PC-9 (cell line): ENCODE measurements at regions not wholly inside any gene's neighbourhood (a gene's known extent, or its start where the extent isn't known, plus 50 kb on each side); places are given as distances from the start of the nearest gene placed in this dataset.

ENCODE experiments used
- BruUV-seq: library from RNA; stranded (reverse); fragments of 400-500 nt; replicated peaks from 2 replicates; lab custom pipeline; 2021; lab: Mats Ljungman, UMichigan
- CTCF ChIA-PET: fragments of 300-600 bp; sonication (Branson Sonifier 250); formaldehyde crosslinking; loops from one replicate; lab custom pipeline; 2022; ENCODE audit warnings: antibody characterized with exemption; lab: Charles Lee
- POLR2A ChIA-PET: fragments of 300-600 bp; sonication (Branson Sonifier 250); formaldehyde crosslinking; loops from one replicate; lab custom pipeline; 2022; ENCODE audit warnings: antibody characterized with exemption; ENCODE audit not compliant: unreplicated experiment; lab: Charles Lee
- DNase-seq, 2 experiments: peaks; one replicate each; pipeline versions ENCODE4 v3.0.0 to v3.0.0-alpha.2; 2015 to 2022; ENCODE audit warnings: mixed read lengths in 1 of 2
- H2AFZ ChIP-seq: fragments of 200-600 bp; sonication (generic); 2 replicates; pipeline ENCODE4 v1.8.1; 2017; ENCODE audit warnings: antibody characterized with exemption
- H3F3A ChIP-seq: fragments of 200-600 bp; sonication (generic); 2 replicates; pipeline ENCODE4 v1.8.1; 2017; ENCODE audit warnings: antibody characterized with exemption, mild to moderate bottlenecking, low read depth; ENCODE audit not compliant: insufficient read depth
- H3K27ac ChIP-seq: fragments of 200-600 bp; sonication (generic); 2 replicates; pipeline ENCODE4 v1.6.1; 2016; ENCODE audit warnings: mixed run types
- H3K27me3 ChIP-seq: fragments of 200-600 bp; sonication (generic); 2 replicates; pipeline ENCODE4 v1.6.1; 2016; ENCODE audit warnings: low read depth, mixed run types; ENCODE audit not compliant: insufficient read depth
- H3K36me3 ChIP-seq: fragments of 200-600 bp; sonication (generic); 2 replicates; pipeline ENCODE4 v1.6.1; 2016; ENCODE audit warnings: low read depth, mixed run types
- H3K4me1 ChIP-seq: fragments of 200-600 bp; sonication (generic); replicated peaks from 2 replicates; pipeline ENCODE4 v1.6.1; 2016; ENCODE audit warnings: mixed run types; ENCODE audit not compliant: insufficient read depth
- H3K4me2 ChIP-seq: fragments of 200-600 bp; sonication (generic); 2 replicates; pipeline ENCODE4 v1.6.1; 2017; ENCODE audit warnings: mixed run types
- H3K4me3 ChIP-seq: fragments of 200-600 bp; sonication (generic); 2 replicates; pipeline ENCODE4 v1.6.1; 2016; ENCODE audit warnings: mixed run types
- H3K79me2 ChIP-seq: fragments of 200-600 bp; sonication (generic); 2 replicates; pipeline ENCODE4 v1.6.1; 2017; ENCODE audit warnings: low read depth, mixed run types
- H3K9me2 ChIP-seq: fragments of 200-600 bp; sonication (generic); 2 replicates; pipeline ENCODE4 v1.8.1; 2017; ENCODE audit warnings: mild to moderate bottlenecking; ENCODE audit not compliant: insufficient read depth
- H3K9me3 ChIP-seq: fragments of 200-600 bp; sonication (generic); 2 replicates; pipeline ENCODE4 v1.8.1; 2016; ENCODE audit warnings: low read depth; ENCODE audit not compliant: insufficient read depth
- H4K20me1 ChIP-seq: fragments of 200-600 bp; sonication (generic); 2 replicates; pipeline ENCODE4 v1.8.1; 2017; ENCODE audit not compliant: insufficient read depth
- EZH2 ChIP-seq: fragments of 200-600 bp; sonication (generic); IDR thresholded peaks from 2 replicates; pipeline ENCODE4 v1.8.0; 2017; ENCODE audit warnings: antibody characterized with exemption, low read depth
- intact Hi-C: fragments of 100-400 bp; cut with micrococcal nuclease; formaldehyde crosslinking; loops from one replicate; pipeline ENCODE4 v1.10.0; 2022; ENCODE audit not compliant: unreplicated experiment
- TF ChIP-seq, protein P1 (sequence below): fragments of 200-600 bp; sonication (generic); conservative IDR thresholded peaks from 2 replicates; pipeline ENCODE4 v1.6.1; 2017; ENCODE audit warnings: mixed run types, antibody characterized with exemption, mild to moderate bottlenecking, moderate library complexity

DNA sequence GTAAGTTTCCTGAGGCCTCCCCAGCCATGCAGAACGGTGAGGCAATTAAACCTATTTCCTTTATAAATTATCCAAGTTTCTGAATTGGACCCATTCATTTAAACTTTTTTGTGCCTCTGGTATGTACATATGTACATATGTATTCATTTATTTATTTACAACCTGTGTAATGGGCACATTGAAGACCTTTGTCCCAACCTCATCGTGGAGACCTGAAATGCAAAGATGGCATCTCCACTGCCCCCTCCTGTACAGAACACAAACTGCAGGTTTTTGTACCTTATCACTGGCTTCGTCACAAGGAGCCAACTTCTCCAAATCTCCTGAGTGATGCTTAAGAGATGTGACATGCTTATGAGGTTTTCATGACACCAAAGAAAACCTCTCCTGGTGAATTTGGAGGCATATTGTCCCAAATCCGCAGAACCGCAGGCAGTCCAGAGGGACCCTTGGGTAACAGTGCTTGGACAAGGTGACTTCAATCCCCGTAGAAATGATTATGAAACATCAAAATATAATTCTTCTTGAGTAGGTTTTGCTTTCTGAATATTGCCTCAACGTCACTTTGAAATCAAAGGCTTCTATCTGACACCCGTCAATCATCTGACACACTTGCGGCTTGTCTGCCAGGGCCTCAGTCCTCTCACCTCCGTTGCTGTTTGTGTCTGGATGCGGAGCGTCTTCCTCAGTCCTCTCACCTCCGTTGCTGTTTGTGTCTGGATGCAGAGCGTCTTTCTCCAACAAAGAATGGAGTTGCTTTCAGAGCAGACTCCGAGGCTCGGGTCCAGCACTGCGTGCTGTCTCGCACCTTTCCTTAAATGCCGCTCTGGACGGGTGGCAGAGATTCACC lies 135.0 kb upstream of the IRX4 start:
- intact Hi-C loops: loop anchor here (2.0 kb wide), 1 partner anchor 255 kb away; no protein-coding TSS in a partner anchor

DNA sequence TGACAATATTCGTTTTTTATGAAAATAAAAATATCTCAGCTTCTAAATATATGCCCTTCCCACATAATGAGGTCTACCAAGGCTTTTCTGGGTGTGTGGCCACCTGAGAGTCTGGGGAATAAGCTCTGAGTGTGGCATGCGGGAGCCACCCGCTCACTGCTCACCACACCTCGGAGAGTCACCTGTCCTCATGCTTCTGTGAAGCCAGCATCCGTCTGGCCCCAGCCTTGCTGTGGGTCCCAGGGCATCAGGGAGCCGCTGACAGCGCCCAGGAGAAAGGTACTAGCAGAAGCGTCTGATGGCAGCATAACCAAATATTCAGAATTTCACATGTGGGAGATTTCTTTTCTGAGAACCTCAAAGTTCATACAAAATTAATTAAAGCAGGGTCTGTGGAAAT lies 133.2 kb upstream of the IRX4 start:
- intact Hi-C loops: loop anchor here (2.0 kb wide), 1 partner anchor 253 kb away; no protein-coding TSS in a partner anchor
- Histone ChIP-seq H3K27me3 (peaks cover 94% of the 10 kb centered on the region), H3K27ac (no peak overlapping the region), H2AFZ (no peak overlapping the region), H4K20me1 (no peaks in the 10 kb centered on the region), H3K9me3 (no peaks in the 10 kb centered on the region), H3K4me3 (no peak overlapping the region), H3K36me3 (no peaks in the 10 kb centered on the region), H3K4me2 (no peak overlapping the region), H3K9me2 (no peaks in the 10 kb centered on the region), H3K79me2 (no peaks in the 10 kb centered on the region), H3F3A (no peaks in the 10 kb centered on the region), H3K4me1 (no peaks in the 10 kb centered on the region)
- POLR2A ChIA-PET: no interaction called here
- no TSS peak for BruUV-seq
- TF ChIP-seq, protein P1, sequence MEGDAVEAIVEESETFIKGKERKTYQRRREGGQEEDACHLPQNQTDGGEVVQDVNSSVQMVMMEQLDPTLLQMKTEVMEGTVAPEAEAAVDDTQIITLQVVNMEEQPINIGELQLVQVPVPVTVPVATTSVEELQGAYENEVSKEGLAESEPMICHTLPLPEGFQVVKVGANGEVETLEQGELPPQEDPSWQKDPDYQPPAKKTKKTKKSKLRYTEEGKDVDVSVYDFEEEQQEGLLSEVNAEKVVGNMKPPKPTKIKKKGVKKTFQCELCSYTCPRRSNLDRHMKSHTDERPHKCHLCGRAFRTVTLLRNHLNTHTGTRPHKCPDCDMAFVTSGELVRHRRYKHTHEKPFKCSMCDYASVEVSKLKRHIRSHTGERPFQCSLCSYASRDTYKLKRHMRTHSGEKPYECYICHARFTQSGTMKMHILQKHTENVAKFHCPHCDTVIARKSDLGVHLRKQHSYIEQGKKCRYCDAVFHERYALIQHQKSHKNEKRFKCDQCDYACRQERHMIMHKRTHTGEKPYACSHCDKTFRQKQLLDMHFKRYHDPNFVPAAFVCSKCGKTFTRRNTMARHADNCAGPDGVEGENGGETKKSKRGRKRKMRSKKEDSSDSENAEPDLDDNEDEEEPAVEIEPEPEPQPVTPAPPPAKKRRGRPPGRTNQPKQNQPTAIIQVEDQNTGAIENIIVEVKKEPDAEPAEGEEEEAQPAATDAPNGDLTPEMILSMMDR: no peak
- TF ChIP-seq EZH2: no peak
- CTCF ChIA-PET: no interaction called here
- no peak for DNase-seq

More for the DNA sequence above, 135.0 kb upstream of the IRX4 start:
- H3K4me3 ChIP-seq: no peak overlapping the region
- H3K27ac ChIP-seq: no peak overlapping the region
- TF ChIP-seq EZH2: no peak
- TF ChIP-seq, protein P1: peak; percentile 64
- H2AFZ ChIP-seq: no peak overlapping the region
- DNase-seq: no peak
- no peaks in the 10 kb centered on the region for H3K79me2 ChIP-seq
- peaks cover 94% of the 10 kb centered on the region for H3K27me3 ChIP-seq
- ChIA-PET POLR2A (no interaction called here), CTCF (no interaction called here)
- no peak overlapping the region for H3K4me2 ChIP-seq
- BruUV-seq: no TSS peak
- no peaks in the 10 kb centered on the region for H4K20me1 ChIP-seq
- no peaks in the 10 kb centered on the region for H3K9me2 ChIP-seq
- no peaks in the 10 kb centered on the region for H3K4me1 ChIP-seq
- no peaks in the 10 kb centered on the region for H3F3A ChIP-seq
- no peaks in the 10 kb centered on the region for H3K36me3 ChIP-seq
- H3K9me3 ChIP-seq: no peaks in the 10 kb centered on the region

DNA sequence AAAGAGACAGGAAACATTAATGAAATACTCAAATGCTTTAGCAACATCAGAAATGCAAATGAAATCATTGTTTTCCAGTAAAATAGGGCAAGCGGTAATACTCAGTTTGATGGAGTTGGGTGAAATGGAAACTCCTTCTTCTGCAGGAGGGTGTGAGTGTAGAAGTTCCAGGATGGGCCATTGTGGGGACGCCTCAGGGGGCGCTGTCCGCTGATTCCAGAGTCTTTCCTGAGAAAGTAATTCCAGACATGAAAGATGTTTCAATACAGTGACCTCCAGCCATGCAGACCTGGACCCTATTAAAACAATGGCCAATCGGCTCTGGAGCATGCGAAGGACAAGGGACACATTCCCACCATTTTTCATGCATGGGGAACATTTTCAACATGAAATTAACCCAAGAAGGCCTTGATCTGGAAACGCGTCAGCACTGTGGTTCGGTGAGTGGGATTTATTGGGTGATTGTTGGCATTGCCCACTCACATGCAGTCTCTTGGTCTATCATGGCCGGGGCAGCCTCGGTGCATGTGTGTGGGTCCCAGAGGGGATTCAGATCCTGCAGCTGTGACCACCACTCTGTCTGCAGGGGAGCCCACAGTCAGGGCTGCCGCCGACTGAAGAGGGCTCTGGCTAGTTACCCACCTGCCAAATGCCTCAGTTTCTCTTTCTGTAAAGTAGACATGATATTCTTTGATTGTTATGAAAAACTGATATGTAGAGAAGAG lies 132.6 kb upstream of the IRX4 start:
- H3K4me2 ChIP-seq: no peak overlapping the region
- no peak overlapping the region for H3K27ac ChIP-seq
- BruUV-seq: no TSS peak
- no peaks in the 10 kb centered on the region for H3K36me3 ChIP-seq
- no peak for DNase-seq
- CTCF ChIA-PET: no interaction called here
- intact Hi-C loops: no loop called here
- no peaks in the 10 kb centered on the region for H4K20me1 ChIP-seq
- H3K4me1 ChIP-seq: no peaks in the 10 kb centered on the region
- POLR2A ChIA-PET: no interaction called here
- no peak for TF ChIP-seq EZH2
- TF ChIP-seq, protein P1: 0 out of 2 replicates have a peak, but pooled peaks have one; percentile 35
- peaks cover 94% of the 10 kb centered on the region for H3K27me3 ChIP-seq
- H3K4me3 ChIP-seq: no peak overlapping the region
- no peaks in the 10 kb centered on the region for H3F3A ChIP-seq
- H2AFZ ChIP-seq: no peak overlapping the region
- H3K9me3 ChIP-seq: no peaks in the 10 kb centered on the region
- no peaks in the 10 kb centered on the region for H3K79me2 ChIP-seq
- no peaks in the 10 kb centered on the region for H3K9me2 ChIP-seq
